OCI-LY7 (cell line): ENCODE measurements at regions not wholly inside any gene's neighbourhood (a gene's known extent, or its start where the extent isn't known, plus 50 kb on each side); places are given as distances from the start of the nearest gene placed in this dataset.

Source experiments
- BruUV-seq: library from RNA; stranded (reverse); fragments of 400-500 nt; replicated peaks from 2 replicates; lab custom pipeline; 2021; lab: Mats Ljungman, UMichigan
- CTCF ChIA-PET: fragments of 300-600 bp; sonication (Branson Sonifier 250); formaldehyde crosslinking; loops from one replicate; lab custom pipeline; 2022; ENCODE audit warnings: antibody characterized with exemption; ENCODE audit not compliant: unreplicated experiment; lab: Charles Lee
- POLR2A ChIA-PET: fragments of 300-600 bp; sonication (Branson Sonifier 250); formaldehyde crosslinking; loops from one replicate; lab custom pipeline; 2022; ENCODE audit warnings: antibody characterized with exemption; lab: Charles Lee
- DNase-seq: peaks from one replicate; pipeline ENCODE4 v3.0.0-alpha.2; 2015; ENCODE audit warnings: low spot score
- H2AFZ ChIP-seq: fragments of 200-600 bp; sonication (generic), shearing (Covaris generic); 2 replicates; pipeline ENCODE4 v1.6.1; 2014; ENCODE audit warnings: mild to moderate bottlenecking, antibody characterized with exemption, low read length, moderate library complexity
- H3K27ac ChIP-seq: fragments of 200-600 bp; sonication (generic); 2 replicates; pipeline ENCODE4 v1.5.1; 2014; ENCODE audit warnings: mixed run types, low read depth, mild to moderate bottlenecking, moderate library complexity, low read length, inconsistent platforms; ENCODE audit not compliant: poor library complexity, severe bottlenecking
- H3K36me3 ChIP-seq: fragments of 200-600 bp; sonication (generic); 2 replicates; pipeline ENCODE4 v1.6.1; 2014; ENCODE audit warnings: mild to moderate bottlenecking, antibody characterized with exemption, low read length, moderate library complexity, mixed read lengths; ENCODE audit not compliant: insufficient read depth
- H3K4me1 ChIP-seq: fragments of 200-600 bp; sonication (generic); 2 replicates; pipeline ENCODE4 v1.5.1; 2014; ENCODE audit warnings: mild to moderate bottlenecking, low read length; ENCODE audit not compliant: insufficient read depth, poor library complexity, severe bottlenecking
- H3K4me2 ChIP-seq: fragments of 200-600 bp; sonication (generic); 2 replicates; pipeline ENCODE4 v1.6.1; 2014; ENCODE audit warnings: mild to moderate bottlenecking, low read length
- H3K4me3 ChIP-seq: fragments of 200-600 bp; sonication (generic); 2 replicates; pipeline ENCODE4 v1.5.1; 2014; ENCODE audit warnings: mild to moderate bottlenecking, low read depth, low read length; ENCODE audit not compliant: poor library complexity, severe bottlenecking
- H3K79me2 ChIP-seq: fragments of 200-600 bp; sonication (generic); 2 replicates; pipeline ENCODE4 v1.6.1; 2016; ENCODE audit warnings: low read depth, mild to moderate bottlenecking, low read length, moderate library complexity, mixed read lengths; ENCODE audit not compliant: insufficient read depth
- H3K9me2 ChIP-seq: fragments of 200-600 bp; sonication (generic); 2 replicates; pipeline ENCODE4 v1.6.1; 2016; ENCODE audit warnings: mild to moderate bottlenecking, low read length, mixed read lengths; ENCODE audit not compliant: insufficient read depth
- H3K9me3 ChIP-seq: fragments of 200-600 bp; sonication (generic); 2 replicates; pipeline ENCODE4 v1.6.1; 2014; ENCODE audit warnings: mild to moderate bottlenecking, mixed run types, low read length, mixed read lengths
- H4K20me1 ChIP-seq: fragments of 200-600 bp; sonication (generic); 2 replicates; pipeline ENCODE4 v1.6.1; 2014; ENCODE audit warnings: mild to moderate bottlenecking, antibody characterized with exemption, low read length, moderate library complexity, mixed read lengths; ENCODE audit not compliant: insufficient read depth
- EZH2phosphoT487 ChIP-seq: fragments of 200-600 bp; sonication (generic); IDR thresholded peaks from 2 replicates; pipeline ENCODE4 v1.6.1; 2018; ENCODE audit warnings: low read depth, borderline replicate concordance, mild to moderate bottlenecking, mixed run types, antibody characterized with exemption, low read length, moderate library complexity, mixed read lengths
- intact Hi-C: fragments of 100-400 bp; cut with micrococcal nuclease; formaldehyde crosslinking; loops from one replicate; pipeline ENCODE4 v1.10.0; 2022; ENCODE audit not compliant: unreplicated experiment
- TF ChIP-seq, protein P1 (sequence below): fragments of 200-600 bp; sonication (generic); conservative IDR thresholded peaks from 2 replicates; pipeline ENCODE4 v1.5.1; 2014; ENCODE audit warnings: mild to moderate bottlenecking, antibody characterized with exemption, low read length, moderate library complexity, mixed read lengths

DNA sequence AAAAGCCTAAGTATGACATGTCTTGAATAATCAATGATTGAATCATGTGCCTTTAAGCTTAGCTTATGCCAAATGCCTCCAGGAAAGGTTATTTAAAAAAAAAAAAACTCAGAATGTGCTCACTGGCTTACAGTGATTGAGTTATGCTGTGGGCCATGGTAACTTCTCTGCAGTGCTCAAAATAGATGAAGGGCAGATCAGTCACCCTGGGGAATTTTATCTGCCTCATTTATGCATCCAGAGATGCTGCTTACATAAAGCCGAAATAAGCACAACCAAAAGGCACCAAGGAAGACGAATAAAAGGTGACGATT, 118.7 kb upstream of the MDM1 start:
- no peaks in the 10 kb centered on the region for H3K9me2 ChIP-seq
- BruUV-seq = no TSS peak
- no peak overlapping the region for H3K27ac ChIP-seq
- no peaks in the 10 kb centered on the region for H3K79me2 ChIP-seq
- H3K36me3 ChIP-seq = no peaks in the 10 kb centered on the region
- CTCF ChIA-PET = no interaction called here
- no peak overlapping the region for H2AFZ ChIP-seq
- POLR2A ChIA-PET = no interaction called here
- peaks cover 5% of the 10 kb centered on the region for H3K4me1 ChIP-seq
- H3K9me3 ChIP-seq = no peaks in the 10 kb centered on the region
- no peak overlapping the region for H3K4me3 ChIP-seq
- no peaks in the 10 kb centered on the region for H4K20me1 ChIP-seq
- H3K4me2 ChIP-seq = no peak overlapping the region
- TF ChIP-seq, protein P1, sequence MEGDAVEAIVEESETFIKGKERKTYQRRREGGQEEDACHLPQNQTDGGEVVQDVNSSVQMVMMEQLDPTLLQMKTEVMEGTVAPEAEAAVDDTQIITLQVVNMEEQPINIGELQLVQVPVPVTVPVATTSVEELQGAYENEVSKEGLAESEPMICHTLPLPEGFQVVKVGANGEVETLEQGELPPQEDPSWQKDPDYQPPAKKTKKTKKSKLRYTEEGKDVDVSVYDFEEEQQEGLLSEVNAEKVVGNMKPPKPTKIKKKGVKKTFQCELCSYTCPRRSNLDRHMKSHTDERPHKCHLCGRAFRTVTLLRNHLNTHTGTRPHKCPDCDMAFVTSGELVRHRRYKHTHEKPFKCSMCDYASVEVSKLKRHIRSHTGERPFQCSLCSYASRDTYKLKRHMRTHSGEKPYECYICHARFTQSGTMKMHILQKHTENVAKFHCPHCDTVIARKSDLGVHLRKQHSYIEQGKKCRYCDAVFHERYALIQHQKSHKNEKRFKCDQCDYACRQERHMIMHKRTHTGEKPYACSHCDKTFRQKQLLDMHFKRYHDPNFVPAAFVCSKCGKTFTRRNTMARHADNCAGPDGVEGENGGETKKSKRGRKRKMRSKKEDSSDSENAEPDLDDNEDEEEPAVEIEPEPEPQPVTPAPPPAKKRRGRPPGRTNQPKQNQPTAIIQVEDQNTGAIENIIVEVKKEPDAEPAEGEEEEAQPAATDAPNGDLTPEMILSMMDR = no peak
- TF ChIP-seq EZH2phosphoT487 = no peak
- no peak for DNase-seq
- intact Hi-C loops = no loop called here

DNA sequence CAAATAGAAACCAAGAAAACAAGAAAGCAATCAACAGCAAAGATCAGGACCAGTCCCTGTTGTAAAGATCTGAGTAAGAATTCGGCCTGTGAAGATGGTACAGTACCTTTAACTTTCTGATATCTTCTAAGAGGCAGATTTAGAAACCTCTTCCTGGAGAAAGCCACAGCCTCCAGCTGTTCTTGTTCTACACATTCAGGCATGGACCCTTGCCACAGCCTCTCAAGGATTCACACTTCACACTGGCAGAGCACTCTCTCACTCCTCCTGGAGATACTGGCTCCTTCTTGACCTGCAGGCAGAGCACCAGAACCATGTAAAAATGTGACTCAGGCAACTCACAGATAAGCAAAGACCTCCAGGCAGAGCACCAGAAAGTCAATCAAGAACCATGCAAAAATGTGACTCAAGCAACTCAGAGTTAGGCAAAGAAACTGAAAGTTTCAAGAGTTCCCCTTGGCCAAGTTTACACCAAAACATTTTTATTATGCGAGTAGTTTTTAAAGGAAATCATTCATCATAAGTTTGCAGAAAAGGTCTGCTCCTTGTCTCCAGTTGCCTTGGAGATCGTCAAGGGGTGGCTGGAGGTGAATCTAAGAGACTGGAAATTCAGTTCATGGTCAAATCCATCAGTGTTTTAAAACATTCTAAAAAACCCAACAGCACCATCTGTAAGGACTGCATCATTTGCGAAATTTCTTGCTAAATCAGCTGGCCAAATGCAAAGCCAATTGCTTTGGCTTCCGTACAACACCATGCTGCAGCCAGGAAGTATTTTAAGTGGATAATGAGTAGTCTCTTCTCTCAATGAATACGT, 119.3 kb upstream of the MDM1 start:
- H3K79me2 ChIP-seq = no peaks in the 10 kb centered on the region
- H4K20me1 ChIP-seq = no peaks in the 10 kb centered on the region
- H3K36me3 ChIP-seq = no peaks in the 10 kb centered on the region
- ChIA-PET CTCF (no interaction called here), POLR2A (no interaction called here)
- no peaks in the 10 kb centered on the region for H3K9me3 ChIP-seq
- TF ChIP-seq, protein P1 = no peak
- TF ChIP-seq EZH2phosphoT487 = no peak
- no TSS peak for BruUV-seq
- H3K9me2 ChIP-seq = no peaks in the 10 kb centered on the region
- DNase-seq = no peak
- intact Hi-C loops = no loop called here
- no peak overlapping the region for H3K27ac ChIP-seq
- H3K4me2 ChIP-seq = no peak overlapping the region
- peaks cover 7% of the 10 kb centered on the region for H3K4me1 ChIP-seq
- H2AFZ ChIP-seq = no peak overlapping the region
- no peak overlapping the region for H3K4me3 ChIP-seq

DNA sequence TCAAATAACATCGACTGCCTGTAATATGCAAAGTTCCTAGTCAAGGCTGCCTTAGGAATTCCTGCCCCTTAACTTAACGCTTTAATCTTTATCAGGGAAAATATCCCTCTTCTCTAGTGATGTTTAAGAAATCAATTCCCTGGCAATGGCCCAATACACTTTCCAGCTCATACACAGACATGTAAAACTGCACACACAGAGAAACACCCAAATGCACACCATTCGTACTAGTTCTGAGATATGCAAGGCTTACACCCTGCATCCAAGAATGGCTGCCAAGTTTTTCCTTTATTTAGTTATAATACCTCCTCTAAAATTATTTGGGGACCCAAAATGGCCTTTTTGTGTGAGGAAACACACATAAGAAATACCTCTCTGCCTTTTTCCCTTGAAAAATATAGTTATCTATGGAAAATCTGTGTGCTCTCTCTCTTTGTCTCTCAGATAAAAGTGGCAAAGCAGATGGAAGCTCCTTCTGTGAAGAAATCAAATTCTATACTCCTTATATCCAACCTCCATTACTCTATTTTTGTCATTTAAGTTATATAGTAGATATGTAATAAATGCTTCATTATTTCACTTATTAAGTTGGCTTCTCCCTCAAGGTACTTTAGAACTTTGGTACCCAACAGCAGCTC, 120.0 kb upstream of the MDM1 start:
- BruUV-seq = no TSS peak
- Histone ChIP-seq H3K4me3 (no peak overlapping the region), H3K36me3 (no peaks in the 10 kb centered on the region), H3K79me2 (no peaks in the 10 kb centered on the region), H2AFZ (no peak overlapping the region), H4K20me1 (no peaks in the 10 kb centered on the region), H3K9me3 (no peaks in the 10 kb centered on the region), H3K4me2 (no peak overlapping the region), H3K9me2 (no peaks in the 10 kb centered on the region), H3K27ac (no peak overlapping the region), H3K4me1 (peaks cover 7% of the 10 kb centered on the region)
- DNase-seq = no peak
- POLR2A ChIA-PET = interaction anchor here (0.7 kb wide), 1 partner anchor 51 kb away, joined by 5 read pairs; no protein-coding TSS in a partner anchor
- TF ChIP-seq EZH2phosphoT487 = no peak
- TF ChIP-seq, protein P1 = no peak
- intact Hi-C loops = no loop called here
- CTCF ChIA-PET = no interaction called here
